Activated gamma-delta T cell (primary cell): ENCODE measurements at regions not wholly inside any gene's neighbourhood (a gene's known extent, or its start where the extent isn't known, plus 50 kb on each side); places are given as distances from the start of the nearest gene placed in this dataset.

Experiments used
- DNase-seq: peaks from one replicate; lab custom pipeline; 2025; lab: John Stamatoyannopoulos, UW

DNA sequence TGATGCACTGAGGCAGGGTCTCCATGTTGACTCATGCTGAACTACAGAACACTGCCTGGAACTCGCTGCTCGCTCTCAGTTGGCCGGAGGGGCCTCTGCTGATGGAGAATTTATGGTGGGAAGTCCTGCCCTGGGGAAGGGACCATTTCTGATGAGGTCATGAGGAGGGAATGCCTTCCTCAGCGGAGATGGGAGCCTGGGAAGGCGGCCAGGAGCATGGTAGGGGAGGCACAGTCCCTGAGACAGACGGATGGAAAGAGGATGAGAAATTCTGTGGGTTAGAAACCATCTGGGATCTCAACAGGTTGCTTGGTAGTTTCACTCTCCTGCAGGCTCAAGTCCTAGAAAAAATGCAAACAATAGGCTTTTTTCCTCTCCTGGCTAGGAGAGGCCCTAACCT, 56.8 kb upstream of the TPM1 start:
- no peak for DNase-seq

DNA sequence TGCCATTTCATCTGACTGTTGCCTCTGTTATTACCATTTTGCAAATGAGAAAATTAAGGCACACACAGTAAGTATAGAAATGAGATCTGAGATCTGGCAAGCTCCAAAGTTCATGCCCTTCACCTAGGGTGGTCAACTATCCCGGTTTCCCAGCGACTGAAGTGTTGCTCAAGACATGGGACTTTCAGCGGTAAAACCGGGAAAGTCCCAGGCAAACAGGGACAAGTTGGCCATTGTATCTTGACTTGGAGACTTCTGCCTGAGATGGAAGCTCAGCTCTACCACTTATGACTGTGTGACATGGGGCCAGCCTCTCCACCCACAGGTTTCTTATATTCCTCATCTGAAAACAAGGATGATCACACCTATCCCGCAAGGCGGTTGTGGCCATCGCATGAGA, 55.6 kb upstream of the TPM1 start:
- no peak for DNase-seq

DNA sequence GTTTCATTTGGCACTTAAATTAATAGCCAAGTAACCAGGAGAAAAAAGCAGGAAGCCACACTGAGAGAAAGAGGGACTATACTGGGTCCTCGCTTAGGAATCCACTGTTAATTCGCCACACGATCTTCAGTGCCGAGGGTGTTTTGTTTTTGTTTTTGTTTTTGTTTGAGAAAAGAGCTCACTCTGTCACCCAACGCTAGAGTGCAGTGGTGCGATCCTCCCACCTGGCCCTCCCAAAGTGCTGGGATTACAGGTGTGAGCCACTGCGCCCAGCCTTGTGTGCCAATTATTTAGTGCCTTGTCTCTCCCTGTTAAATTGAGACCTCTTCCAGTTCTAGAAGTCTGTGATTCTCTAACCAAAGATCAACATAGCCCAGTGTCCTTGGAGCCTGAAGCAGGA, 53.8 kb upstream of the TPM1 start:
- no peak for DNase-seq

DNA sequence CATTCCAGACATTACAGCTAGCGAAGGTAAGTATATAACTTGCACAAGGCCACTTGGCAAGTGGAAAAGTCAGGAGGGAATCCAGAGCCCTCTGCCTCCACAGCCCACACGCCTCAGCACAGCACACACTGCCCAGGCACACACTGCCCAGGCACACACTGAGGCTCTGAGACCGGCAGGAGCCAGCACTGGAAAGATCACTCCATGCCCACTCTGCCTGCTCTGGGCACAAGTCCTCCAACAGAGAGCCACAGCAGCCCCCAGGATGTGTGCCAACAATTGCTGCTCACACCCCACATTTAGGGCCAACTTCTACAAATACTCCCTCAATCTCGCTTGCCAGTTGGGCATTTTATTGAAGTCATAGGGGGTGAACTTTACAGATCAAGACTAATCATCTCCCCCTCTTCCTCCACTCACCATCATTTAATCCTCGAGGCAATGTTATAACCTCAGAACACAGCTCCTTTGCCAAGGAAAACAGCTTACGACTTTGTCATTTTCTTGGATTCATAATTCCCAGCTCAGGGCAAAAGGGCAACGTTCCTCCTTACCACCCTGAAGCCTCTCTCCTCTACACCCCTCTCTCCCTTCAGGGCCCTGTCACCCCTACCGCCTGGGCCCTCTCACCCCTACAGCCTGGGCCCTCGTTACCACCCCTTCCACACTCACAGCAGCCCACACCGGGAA, 53.0 kb upstream of the TPM1 start:
- no peak for DNase-seq

DNA sequence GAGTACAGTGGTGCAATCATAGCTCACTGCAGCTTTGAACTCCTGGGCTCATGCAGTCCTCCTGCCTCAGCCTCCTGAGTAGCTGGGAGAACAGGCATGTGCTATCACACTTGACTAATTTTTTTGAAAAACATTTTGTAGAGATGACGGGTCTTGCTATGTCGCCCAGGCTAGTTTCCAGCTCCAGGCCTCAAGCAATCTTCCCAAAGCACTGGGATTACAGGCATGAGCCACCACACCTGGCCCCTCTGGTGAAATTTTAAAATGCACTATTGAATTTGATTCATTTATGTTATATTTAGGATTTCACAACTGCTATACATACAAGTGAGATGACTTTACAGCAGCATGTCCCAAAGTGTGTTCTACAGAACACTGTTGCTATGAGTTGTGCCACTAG, 50.8 kb upstream of the TPM1 start:
- DNase-seq = no peak

DNA sequence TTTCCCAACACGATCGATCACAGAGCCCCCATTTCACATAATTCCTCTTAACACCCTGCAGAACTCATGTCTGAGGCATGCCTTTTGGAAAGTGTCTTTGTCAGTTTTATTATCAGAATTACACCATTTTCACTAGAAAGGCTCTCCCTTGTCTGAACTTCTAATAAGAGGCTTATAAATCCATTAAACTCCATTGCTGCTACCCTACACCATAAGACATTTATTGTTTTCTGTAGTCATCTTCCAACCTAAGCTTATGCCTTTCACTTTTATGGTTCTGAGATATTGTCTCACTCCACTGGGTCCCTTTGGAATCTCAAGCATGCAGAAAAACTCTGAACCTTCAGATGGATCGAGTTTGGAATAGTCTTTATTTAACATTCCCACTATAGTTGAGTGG, 50.2 kb upstream of the TPM1 start:
- no peak for DNase-seq
